Endothelial cell of umbilical vein (primary cell): ENCODE measurements at regions not wholly inside any gene's neighbourhood (a gene's known extent, or its start where the extent isn't known, plus 50 kb on each side); places are given as distances from the start of the nearest gene placed in this dataset.
"Not testable (repeated sequence)": the region's sequence is repeated elsewhere in the genome, so short reads cannot be mapped to it uniquely, and the experiment has no call there.

Experiments used
- BruUV-seq: library from RNA; stranded (reverse); fragments of 400-500 nt; replicated peaks from 2 replicates; lab custom pipeline; 2021; lab: Mats Ljungman, UMichigan
- CTCF ChIA-PET: fragments of 300-600, 350-600 bp; sonication (Branson Sonifier 250); formaldehyde crosslinking; loops from one replicate; lab custom pipeline; 2021; ENCODE audit warnings: antibody characterized with exemption, inconsistent platforms; lab: Charles Lee
- POLR2A ChIA-PET: fragments of 300-600, 350-600 bp; sonication (Branson Sonifier 250); formaldehyde crosslinking; loops from one replicate; lab custom pipeline; 2021; ENCODE audit warnings: antibody characterized with exemption, inconsistent platforms; lab: Charles Lee
- DNase-seq: peaks from one replicate; pipeline ENCODE4 v3.0.0-alpha.2; 2011; ENCODE audit warnings: low read depth, low spot score
- FAIRE-seq: peaks from 2 replicates; lab custom pipeline; 2011; peaks lifted over from hg19 to GRCh38; lab: Jason Lieb, UNC
- H2AFZ ChIP-seq: 2 replicates; pipeline ENCODE4 v1.6.0; 2012; ENCODE audit warnings: low read depth, low read length, control low read depth, inconsistent platforms
- H3K27ac ChIP-seq: 2 replicates; pipeline ENCODE4 v1.5.1; 2011; ENCODE audit warnings: low read depth, mild to moderate bottlenecking, control low read depth, low read length, moderate library complexity; ENCODE audit not compliant: insufficient read depth
- H3K27me3 ChIP-seq, 2 experiments: 2 replicates each; pipeline versions ENCODE4 v1.6.0 to v1.6.1; 2011; ENCODE audit warnings: low read length in 2 of 2, mixed read lengths in 1 of 2; ENCODE audit not compliant: control insufficient read depth in 2 of 2, insufficient read depth in 2 of 2
- H3K36me3 ChIP-seq, 2 experiments: 2 replicates in 1 of 2; 3 replicates in 1 of 2; pipeline ENCODE4 v1.5.1; 2011; ENCODE audit warnings: low read length in 2 of 2, mild to moderate bottlenecking in 1 of 2, moderate library complexity in 1 of 2; ENCODE audit not compliant: control insufficient read depth in 2 of 2, insufficient read depth in 2 of 2; ENCODE audit errors: extremely low read depth in 1 of 2
- H3K4me1 ChIP-seq: 3 replicates; pipeline ENCODE4 v1.5.1; 2011; ENCODE audit warnings: mild to moderate bottlenecking, low read length; ENCODE audit not compliant: control insufficient read depth, insufficient read depth; ENCODE audit errors: extremely low read depth
- H3K4me2 ChIP-seq: 2 replicates; pipeline ENCODE4 v1.6.1; 2011; ENCODE audit warnings: low read length, control low read depth, mixed read lengths; ENCODE audit not compliant: insufficient read depth
- H3K4me3 ChIP-seq, 3 experiments: fragments of 200-600 bp in 1 of 3; sonication (generic), shearing (Covaris generic) in 1 of 3; replicated peaks in 1 of 3; 2 replicates each; pipeline ENCODE4 v1.5.1; 2011 to 2016; ENCODE audit warnings: control low read depth in 3 of 3, low read length in 3 of 3, mild to moderate bottlenecking in 2 of 3, inconsistent platforms in 1 of 3, low read depth in 1 of 3, moderate library complexity in 1 of 3; ENCODE audit not compliant: insufficient read depth in 1 of 3
- H3K79me2 ChIP-seq: 2 replicates; pipeline ENCODE4 v1.6.0; 2012; ENCODE audit warnings: low read length, inconsistent platforms; ENCODE audit not compliant: control insufficient read depth, insufficient read depth
- H3K9ac ChIP-seq: replicated peaks from 2 replicates; pipeline ENCODE3; 2011; ENCODE audit warnings: low read length, control low read depth; ENCODE audit not compliant: insufficient read depth; ENCODE audit errors: extremely low read depth
- H3K9me1 ChIP-seq: replicated peaks from 3 replicates; pipeline ENCODE4 v1.6.0; 2011; ENCODE audit warnings: mild to moderate bottlenecking, low read length; ENCODE audit not compliant: control insufficient read depth, insufficient read depth; ENCODE audit errors: extremely low read depth
- H3K9me3 ChIP-seq: replicated peaks from 2 replicates; pipeline ENCODE4 v1.5.1; 2012; ENCODE audit warnings: low read length, inconsistent platforms; ENCODE audit not compliant: control insufficient read depth, insufficient read depth
- H4K20me1 ChIP-seq: replicated peaks from 2 replicates; pipeline ENCODE3; 2011; ENCODE audit warnings: mild to moderate bottlenecking, low read length; ENCODE audit not compliant: control insufficient read depth, insufficient read depth; ENCODE audit errors: extremely low read depth
- EZH2 ChIP-seq: IDR thresholded peaks from 2 replicates; pipeline ENCODE4 v1.6.1; 2012; ENCODE audit warnings: borderline replicate concordance, low read depth, mild to moderate bottlenecking, moderate library complexity, low read length, inconsistent platforms; ENCODE audit not compliant: severe bottlenecking
- FOS ChIP-seq: IDR thresholded peaks from 2 replicates; pipeline ENCODE4 v1.6.1; 2011; ENCODE audit warnings: mild to moderate bottlenecking, low read length, moderate library complexity, borderline replicate concordance; ENCODE audit not compliant: insufficient read depth
- GATA2 ChIP-seq: IDR thresholded peaks from 2 replicates; pipeline ENCODE4 v1.7.0; 2011; ENCODE audit warnings: low read depth, mild to moderate bottlenecking, moderate library complexity, mixed read lengths, low read length; ENCODE audit not compliant: insufficient read length, insufficient read depth
- JUN ChIP-seq: IDR thresholded peaks from 2 replicates; pipeline ENCODE4 v1.6.1; 2011; ENCODE audit warnings: borderline replicate concordance, low read depth; ENCODE audit not compliant: insufficient read length, insufficient read depth
- MYC ChIP-seq: IDR thresholded peaks from one replicate; pipeline ENCODE4 v1.6.1; 2011; ENCODE audit warnings: mild to moderate bottlenecking, low read depth, low read length
- POLR2A ChIP-seq: IDR thresholded peaks from 2 replicates; pipeline ENCODE4 v1.6.1; 2012; ENCODE audit warnings: low read depth, mild to moderate bottlenecking, control low read depth, low read length
- POLR2AphosphoS5 ChIP-seq: IDR thresholded peaks from 2 replicates; pipeline ENCODE4 v1.6.1; 2012; ENCODE audit warnings: low read depth, mild to moderate bottlenecking, control low read depth, low read length, moderate library complexity; ENCODE audit not compliant: insufficient read depth
- dilution Hi-C: fragments of 300-500 bp; cut with MboI; formaldehyde crosslinking; loops from one replicate; pipeline ENCODE4 v1.15.0; 2019; ENCODE audit warnings: low sequenced_read_pairs; ENCODE audit not compliant: extremely low pct_ligation_motif_present
- intact Hi-C: fragments of 100-400 bp; cut with micrococcal nuclease; formaldehyde crosslinking; loops from one replicate; pipeline ENCODE4 v1.10.0; 2022
- TF ChIP-seq, protein P1 (sequence below): IDR thresholded peaks from 2 replicates; pipeline ENCODE4 v1.6.1; 2011; ENCODE audit not compliant: insufficient read depth, insufficient read length
- TF ChIP-seq, protein P2 (sequence below), 2 donors: IDR thresholded peaks; 1 replicate in 1 of 2; 2 replicates in 1 of 2; pipeline ENCODE4 v1.5.1; 2011; ENCODE audit warnings: low read length in 2 of 2, mild to moderate bottlenecking in 2 of 2, moderate library complexity in 2 of 2, control low read depth in 1 of 2, inconsistent platforms in 1 of 2, low read depth in 1 of 2; ENCODE audit not compliant: insufficient read depth in 1 of 2; ENCODE audit errors: extremely low read depth in 1 of 2

DNA sequence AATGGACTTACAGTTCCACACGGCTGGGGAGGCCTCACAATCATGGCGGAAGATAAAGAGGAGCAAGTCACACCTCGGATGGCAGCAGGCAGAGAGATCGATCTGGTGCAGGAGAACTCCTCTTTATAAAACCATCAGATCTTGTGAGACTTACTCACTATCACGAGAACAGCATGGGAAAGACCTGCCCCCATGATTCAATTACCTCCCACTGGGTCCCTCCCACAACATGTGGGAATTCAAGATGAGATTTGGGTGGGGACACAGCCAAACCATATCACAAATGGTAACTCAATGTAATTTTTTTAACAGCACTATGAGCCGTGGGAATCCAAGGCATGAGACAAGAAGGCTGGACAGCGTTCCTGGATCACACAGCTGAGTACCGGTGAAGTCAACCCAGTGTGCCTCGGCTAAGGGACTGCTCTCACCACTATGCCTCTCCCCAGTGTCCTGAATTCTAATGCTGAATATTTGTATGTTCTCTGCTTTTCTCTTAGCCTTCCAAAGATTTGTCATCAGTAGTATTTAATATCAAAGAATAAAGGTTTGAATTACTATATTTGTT lies 84.3 kb downstream of the IRS2 start:
- H3K4me3 ChIP-seq, H3K27me3 ChIP-seq, POLR2A ChIA-PET, FAIRE-seq, H3K27ac ChIP-seq, H3K9me3 ChIP-seq, intact Hi-C loops, H3K79me2 ChIP-seq, H3K36me3 ChIP-seq, BruUV-seq, H4K20me1 ChIP-seq, CTCF ChIA-PET, H3K9me1 ChIP-seq, H2AFZ ChIP-seq, H3K4me1 ChIP-seq, DNase-seq, H3K4me2 ChIP-seq, dilution Hi-C loops, H3K9ac ChIP-seq: not testable (repeated sequence)

DNA sequence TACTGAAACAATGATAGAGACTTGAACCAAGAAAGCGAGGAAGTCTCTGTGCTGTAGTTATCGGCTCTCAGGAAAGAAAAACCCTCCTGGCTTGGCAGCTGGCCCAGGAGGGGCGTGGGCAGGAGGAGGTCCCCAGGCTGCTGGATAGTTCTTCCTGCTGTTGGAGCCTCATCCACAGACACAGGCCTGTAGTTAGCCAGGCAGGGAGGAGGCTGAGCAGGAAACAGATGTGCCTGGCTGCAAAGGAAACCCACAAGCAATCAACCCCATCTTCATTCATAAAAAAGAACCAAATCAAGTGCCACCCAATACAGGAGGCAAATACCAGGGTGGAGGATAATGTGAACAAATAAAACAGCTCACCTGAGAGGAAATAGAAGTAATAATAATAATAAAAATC lies 86.2 kb downstream of the IRS2 start:
- Histone ChIP-seq H3K4me3 (no peak overlapping the region), H3K36me3 (no peaks in the 10 kb centered on the region), H3K9me1 (no peaks in the 10 kb centered on the region), H3K9ac (no peak overlapping the region), H3K9me3 (no peaks in the 10 kb centered on the region), H4K20me1 (no peaks in the 10 kb centered on the region), H3K4me2 (no peak overlapping the region), H2AFZ (no peak overlapping the region), H3K79me2 (no peaks in the 10 kb centered on the region), H3K27me3 (no peaks in the 10 kb centered on the region), H3K27ac (no peak overlapping the region), H3K4me1 (no peaks in the 10 kb centered on the region)
- POLR2A ChIA-PET = interaction anchor here (1.1 kb wide), 1 partner anchor 43 kb away, joined by 3 read pairs; no protein-coding TSS in a partner anchor
- CTCF ChIA-PET = interaction anchor here (1.1 to 1.2 kb wide), 2 partner anchors 47 to 555 kb away, joined by 3 to 4 read pairs; no protein-coding TSS in a partner anchor
- DNase-seq (peak; percentile 71), FAIRE-seq (no peak)
- TF ChIP-seq POLR2A = no peak
- TF ChIP-seq POLR2AphosphoS5 = no peak
- TF ChIP-seq, protein P1, sequence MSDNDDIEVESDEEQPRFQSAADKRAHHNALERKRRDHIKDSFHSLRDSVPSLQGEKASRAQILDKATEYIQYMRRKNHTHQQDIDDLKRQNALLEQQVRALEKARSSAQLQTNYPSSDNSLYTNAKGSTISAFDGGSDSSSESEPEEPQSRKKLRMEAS = no peak
- no peak for TF ChIP-seq MYC
- TF ChIP-seq, protein P2, sequence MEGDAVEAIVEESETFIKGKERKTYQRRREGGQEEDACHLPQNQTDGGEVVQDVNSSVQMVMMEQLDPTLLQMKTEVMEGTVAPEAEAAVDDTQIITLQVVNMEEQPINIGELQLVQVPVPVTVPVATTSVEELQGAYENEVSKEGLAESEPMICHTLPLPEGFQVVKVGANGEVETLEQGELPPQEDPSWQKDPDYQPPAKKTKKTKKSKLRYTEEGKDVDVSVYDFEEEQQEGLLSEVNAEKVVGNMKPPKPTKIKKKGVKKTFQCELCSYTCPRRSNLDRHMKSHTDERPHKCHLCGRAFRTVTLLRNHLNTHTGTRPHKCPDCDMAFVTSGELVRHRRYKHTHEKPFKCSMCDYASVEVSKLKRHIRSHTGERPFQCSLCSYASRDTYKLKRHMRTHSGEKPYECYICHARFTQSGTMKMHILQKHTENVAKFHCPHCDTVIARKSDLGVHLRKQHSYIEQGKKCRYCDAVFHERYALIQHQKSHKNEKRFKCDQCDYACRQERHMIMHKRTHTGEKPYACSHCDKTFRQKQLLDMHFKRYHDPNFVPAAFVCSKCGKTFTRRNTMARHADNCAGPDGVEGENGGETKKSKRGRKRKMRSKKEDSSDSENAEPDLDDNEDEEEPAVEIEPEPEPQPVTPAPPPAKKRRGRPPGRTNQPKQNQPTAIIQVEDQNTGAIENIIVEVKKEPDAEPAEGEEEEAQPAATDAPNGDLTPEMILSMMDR (IDR thresholded peaks at IDR 0.05; ENCODE audit: extremely low read depth in 1 of 2, insufficient read depth in 1 of 2, low read depth in 1 of 2, low read length in 2 of 2) = no peak
- TF ChIP-seq FOS = no peak
- no peak for TF ChIP-seq EZH2
- TF ChIP-seq GATA2 = no peak
- TF ChIP-seq JUN = no peak
- intact Hi-C loops = loop anchor here (2.0 kb wide), 2 partner anchors 43 to 85 kb away; no protein-coding TSS in a partner anchor
- BruUV-seq = no TSS peak
- dilution Hi-C loops = no loop called here
